Heart right ventricle (tissue), 16 donors: ENCODE measurements at regions not wholly inside any gene's neighbourhood (a gene's known extent, or its start where the extent isn't known, plus 50 kb on each side); places are given as distances from the start of the nearest gene placed in this dataset.

Experiments
- ATAC-seq, 8 donors: fragments of 200-7000 bp; cut with Tn5 transposase; one replicate each; pipeline ENCODE4 v1.9.1; 2020; ENCODE audit warnings: mild to moderate bottlenecking in 8 of 8, moderate library complexity in 8 of 8, moderate number of reproducible peaks in 1 of 8
- DNase-seq, 2 donors: peaks; one replicate each; pipeline ENCODE4 v3.0.0-alpha.2; 2020
- H3K27ac ChIP-seq, 10 donors: fragments of 200-600 bp; sonication (generic) in 2 of 10; one replicate each; pipeline versions ENCODE4 v1.5.0 to v1.8.0; 2020 to 2022; ENCODE audit warnings: mild to moderate bottlenecking in 3 of 10
- H3K27me3 ChIP-seq, 7 donors: fragments of 200-600 bp; one replicate each; pipeline ENCODE4 v1.8.0; 2021 to 2022; ENCODE audit warnings: mild to moderate bottlenecking in 2 of 7
- H3K36me3 ChIP-seq, 9 donors: fragments of 200-600 bp; sonication (generic) in 1 of 9; one replicate each; pipeline versions ENCODE4 v1.5.0 to v1.8.0; 2020 to 2022; ENCODE audit warnings: mild to moderate bottlenecking in 2 of 9
- H3K4me1 ChIP-seq, 9 donors: fragments of 200-600 bp; sonication (generic) in 1 of 9; one replicate each; pipeline versions ENCODE4 v1.5.0 to v1.8.0; 2020 to 2022; ENCODE audit warnings: mild to moderate bottlenecking in 4 of 9
- H3K4me3 ChIP-seq, 10 donors: fragments of 200-600 bp; sonication (generic) in 2 of 10; one replicate each; pipeline versions ENCODE4 v1.5.0 to v1.8.0; 2020 to 2022; ENCODE audit warnings: mild to moderate bottlenecking in 7 of 10, moderate library complexity in 2 of 10
- H3K9me3 ChIP-seq, 11 donors: fragments of 200-600 bp in 10 of 11; sonication (generic) in 2 of 11; one replicate each; pipeline versions ENCODE4 v1.5.0 to v1.8.0; 2013 to 2022; ENCODE audit warnings: mild to moderate bottlenecking in 2 of 11, control low read depth in 1 of 11, moderate library complexity in 1 of 11
- CTCF ChIP-seq, 9 donors: fragments of 200-600 bp; sonication (generic) in 2 of 9; IDR thresholded peaks; one replicate each; pipeline versions ENCODE4 v1.5.0 to v1.8.0; 2021 to 2022; ENCODE audit warnings: antibody characterized with exemption in 9 of 9, mild to moderate bottlenecking in 5 of 9, moderate library complexity in 1 of 9
- WGBS, 2 donors: extraction: QIAGEN DNeasy Blood & Tissue Kit; methylation state at CpG; one replicate each; pipeline ENCODE4 v1.1.7; 2013; ENCODE audit warnings: inconsistent platforms in 1 of 2; 5-methylcytosine and 5-hydroxymethylcytosine counted together
- intact Hi-C, 10 donors: fragments of 100-400 bp; cut with DNase I; formaldehyde crosslinking; loops; one replicate each; pipeline versions ENCODE4 v1.11.1 to v1.14.2; 2022
- donor health status: Arrhythmogenic right ventricular cardiomyopathy.
- donor health status: ischemic (EF 13 %, LVEDD 7.1; RV severe dilation, severe dysfunction).
- donor health status: healthy with polysubstance abuse.
- donor health status: DM: no; HTN: yes; CAD: no.
- donor health status: DM: no; HTN: no; CAD: no.
- donor health status: ischemic (EF 25% LVEDD 6.9; RV normal size, moderate dysfunction).
- donor health status: ischemic (EF 25% LVEDD 5.7; RV mildly dilated, moderate dysfunction).
- donor health status: healthy.
- donor health status: DM: yes; HTN: yes; CAD: no.
- donor health status: Ischemic cardiomyopathy.
- donor health status: ischemic (EF 35%, LVEDD 5.7; RV mildly dilated, moderate dysfunction).
- donor health status: nonischemic (EF 11% LVEDD 7.7; RV severe dilation, severe dysfunction).
- donor health status: DM: yes; HTN: yes; CAD: no.
- donor health status: PGD.
- donor health status: ischemic (EF 29% LVEDD 5.4; RV normal size, mild dysfunction).
- donor health status: nonischemic (EF 23%, LVEDD 6.1; RV moderate dilation, normal function).

DNA sequence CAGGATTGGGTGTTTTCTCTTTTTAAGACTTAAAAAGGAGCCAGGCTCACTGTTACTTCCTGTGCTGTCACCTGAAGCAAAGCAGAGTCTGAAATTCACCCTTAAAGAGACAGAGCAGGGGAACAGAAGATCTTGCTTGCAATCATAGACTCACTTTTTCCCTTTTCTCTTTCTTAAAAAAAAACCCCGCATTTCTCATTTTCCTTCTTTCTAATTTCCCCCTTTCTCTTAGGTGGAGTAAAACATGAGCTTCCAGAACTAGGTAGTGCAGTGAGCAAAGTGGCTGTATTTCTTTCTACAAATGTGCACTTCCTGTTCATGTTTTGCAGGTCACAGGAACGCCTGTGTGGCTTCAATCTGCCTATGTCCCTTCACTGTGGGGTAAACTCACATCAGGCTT, 381.2 kb downstream of the LPIN1 start:
- intact Hi-C loops = no loop called here
- no peak for ATAC-seq
- Histone ChIP-seq H3K9me3 (peaks cover 0 to 10% (median 6%) of the 10 kb centered on the region in 11 donors), H3K36me3 (no peaks in the 10 kb centered on the region), H3K27ac (peak overlapping the region in 1 of 10 donors; percentile 22), H3K4me3 (no peak overlapping the region), H3K4me1 (peaks cover 0 to 12% (median 0%) of the 10 kb centered on the region in 9 donors), H3K27me3 (peaks cover 0 to 3% (median 0%) of the 10 kb centered on the region in 7 donors)
- DNase-seq = no peak
- 79 to 81% methylated on average over 2 of the region's 2 CpGs for WGBS, 2 donors
- no peak for TF ChIP-seq CTCF (IDR thresholded peaks at IDR 0.05)

GRCh38 chr2:12131975-12132374, 385.5 kb downstream of the LPIN1 start:
- 72 to 75% methylated on average over 3 of the region's 3 CpGs for WGBS, 2 donors
- intact Hi-C loops = no loop called here
- no peak for TF ChIP-seq CTCF (IDR thresholded peaks at IDR 0.05)

DNA sequence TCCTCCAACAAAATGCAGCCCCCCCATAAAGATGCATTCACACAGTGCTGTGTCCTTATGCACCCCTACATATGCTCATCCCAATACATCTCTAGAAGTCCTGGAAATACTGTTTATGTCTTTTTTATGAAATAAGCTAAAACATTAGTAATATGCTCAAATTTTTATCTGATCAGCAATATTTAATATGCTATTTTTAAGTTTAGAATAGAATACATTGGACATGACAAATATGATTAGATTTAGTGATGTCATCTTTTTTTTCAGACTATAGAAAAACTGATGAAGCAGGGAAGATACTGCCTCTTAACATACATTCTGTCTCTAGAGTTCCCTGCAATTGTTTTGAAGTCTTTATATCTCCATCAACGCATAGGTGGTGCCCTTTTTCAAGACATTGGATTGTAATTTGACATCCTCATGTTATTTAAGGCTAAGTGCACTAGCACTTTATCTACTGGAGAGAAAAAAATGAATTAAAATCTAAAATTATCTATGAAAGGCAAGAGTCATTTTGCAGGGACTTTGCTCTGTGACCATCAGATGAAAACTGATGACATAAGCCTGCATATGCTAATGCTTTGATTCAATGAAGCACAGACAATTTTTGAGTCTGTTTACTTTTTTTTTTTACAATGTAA, 395.3 kb downstream of the LPIN1 start:
- DNase-seq (no peak), ATAC-seq (no peak)
- intact Hi-C loops = loop anchor here in 1 of 10 donors (10.0 kb wide), 1 partner anchor 157 kb away; no protein-coding TSS in a partner anchor
- no peak for TF ChIP-seq CTCF (IDR thresholded peaks at IDR 0.05)
- Histone ChIP-seq H3K27ac (no peak overlapping the region), H3K27me3 (no peaks in the 10 kb centered on the region), H3K36me3 (no peaks in the 10 kb centered on the region), H3K4me1 (no peaks in the 10 kb centered on the region), H3K4me3 (no peak overlapping the region), H3K9me3 (no peaks in the 10 kb centered on the region)
- 19 to 38% methylated on average over 1 of the region's 1 CpG for WGBS, 2 donors

More at GRCh38 chr2:12131975-12132374, 385.5 kb downstream of the LPIN1 start:
- no peaks in the 10 kb centered on the region for H3K36me3 ChIP-seq
- ATAC-seq = peak in 3 of 8 donors; percentile 17 to 77 (median 70)
- H3K9me3 ChIP-seq = peaks cover 0 to 10% (median 5%) of the 10 kb centered on the region in 11 donors
- peaks cover 0 to 12% (median 0%) of the 10 kb centered on the region in 9 donors for H3K4me1 ChIP-seq
- H3K27me3 ChIP-seq = no peaks in the 10 kb centered on the region
- no peak for DNase-seq
- H3K27ac ChIP-seq = no peak overlapping the region
- no peak overlapping the region for H3K4me3 ChIP-seq

DNA sequence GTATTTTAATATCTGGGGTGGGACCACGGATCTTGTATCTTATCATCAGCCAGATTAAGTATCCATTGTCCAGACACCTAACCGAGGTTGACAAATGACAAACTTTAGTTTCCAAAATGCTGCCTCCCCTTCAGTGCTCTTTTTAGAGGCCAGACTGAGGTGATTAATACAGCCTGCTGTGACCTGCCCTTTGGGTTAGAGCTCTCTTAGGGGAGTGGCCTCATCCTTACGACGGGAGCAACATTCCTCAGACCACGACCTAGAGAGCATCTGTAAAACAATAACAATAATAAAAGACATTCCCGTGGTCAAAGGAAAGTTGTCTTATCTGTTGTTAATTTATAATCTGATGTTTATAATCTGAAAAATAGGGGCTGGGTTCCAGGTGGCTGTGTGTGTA, 405.3 kb downstream of the LPIN1 start:
- no peak overlapping the region for H3K4me3 ChIP-seq
- 63 to 68% methylated on average over 6 of the region's 6 CpGs for WGBS, 2 donors
- no peaks in the 10 kb centered on the region for H3K9me3 ChIP-seq
- ATAC-seq (no peak), DNase-seq (no peak)
- TF ChIP-seq CTCF (IDR thresholded peaks at IDR 0.05) = no peak
- H3K27me3 ChIP-seq = no peaks in the 10 kb centered on the region
- H3K4me1 ChIP-seq = peaks cover 0 to 21% (median 12%) of the 10 kb centered on the region in 9 donors
- H3K27ac ChIP-seq = no peak overlapping the region
- H3K36me3 ChIP-seq = no peaks in the 10 kb centered on the region
- intact Hi-C loops = no loop called here
